ENCODE measurements at regions not wholly inside any gene's neighbourhood (a gene's known extent, or its start where the extent isn't known, plus 50 kb on each side); places are given as distances from the start of the nearest gene placed in this dataset.
"Not testable (repeated sequence)": the region's sequence is repeated elsewhere in the genome, so short reads cannot be mapped to it uniquely, and the experiment has no call there.

GRCh38 chr11:34727228-34727737, 106.4 kb downstream of the EHF start:
- TF ChIP-seq, protein P1, sequence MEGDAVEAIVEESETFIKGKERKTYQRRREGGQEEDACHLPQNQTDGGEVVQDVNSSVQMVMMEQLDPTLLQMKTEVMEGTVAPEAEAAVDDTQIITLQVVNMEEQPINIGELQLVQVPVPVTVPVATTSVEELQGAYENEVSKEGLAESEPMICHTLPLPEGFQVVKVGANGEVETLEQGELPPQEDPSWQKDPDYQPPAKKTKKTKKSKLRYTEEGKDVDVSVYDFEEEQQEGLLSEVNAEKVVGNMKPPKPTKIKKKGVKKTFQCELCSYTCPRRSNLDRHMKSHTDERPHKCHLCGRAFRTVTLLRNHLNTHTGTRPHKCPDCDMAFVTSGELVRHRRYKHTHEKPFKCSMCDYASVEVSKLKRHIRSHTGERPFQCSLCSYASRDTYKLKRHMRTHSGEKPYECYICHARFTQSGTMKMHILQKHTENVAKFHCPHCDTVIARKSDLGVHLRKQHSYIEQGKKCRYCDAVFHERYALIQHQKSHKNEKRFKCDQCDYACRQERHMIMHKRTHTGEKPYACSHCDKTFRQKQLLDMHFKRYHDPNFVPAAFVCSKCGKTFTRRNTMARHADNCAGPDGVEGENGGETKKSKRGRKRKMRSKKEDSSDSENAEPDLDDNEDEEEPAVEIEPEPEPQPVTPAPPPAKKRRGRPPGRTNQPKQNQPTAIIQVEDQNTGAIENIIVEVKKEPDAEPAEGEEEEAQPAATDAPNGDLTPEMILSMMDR (IDR thresholded peaks at IDR 0.05) = no peak
- no peak for TF ChIP-seq POLR2A (IDR thresholded peaks at IDR 0.05)
- 50 to 92% (median 80%) methylated on average over 1 of the region's 1 CpG for WGBS, 4 donors
- intact Hi-C loops (cut with DNase I) = no loop called here
- Histone ChIP-seq H3K27ac (no peak overlapping the region), H3K4me3 (no peak overlapping the region), H3K27me3 (no peaks in the 10 kb centered on the region), H3K4me1 (replicated peaks in 1 of 2) (no peaks in the 10 kb centered on the region), H3K36me3 (replicated peaks in 1 of 2) (no peaks in the 10 kb centered on the region), H3K9me3 (replicated peaks in 1 of 3) (no peaks in the 10 kb centered on the region)
- DNase-seq = no peak

- no peaks in the 10 kb centered on the region for H3K27me3 ChIP-seq
- 79 to 85% (median 85%) methylated on average over 1 of the region's 1 CpG for WGBS, 4 donors
These were observed 104.1 kb downstream of the EHF start for GRCh38 chr11:34724973-34725372.

GRCh38 chr11:34721646-34722045, 100.8 kb downstream of the EHF start:
- DNase-seq = no peak
- no peaks in the 10 kb centered on the region for H3K36me3 ChIP-seq (replicated peaks in 1 of 2)
- no peak overlapping the region for H3K4me3 ChIP-seq
- H3K4me1 ChIP-seq (replicated peaks in 1 of 2) = no peaks in the 10 kb centered on the region
- intact Hi-C loops (cut with DNase I) = no loop called here
- no peaks in the 10 kb centered on the region for H3K27me3 ChIP-seq
- WGBS, 4 donors = 69 to 82% (median 75%) methylated on average over 2 of the region's 2 CpGs
- no peak overlapping the region for H3K27ac ChIP-seq
- no peaks in the 10 kb centered on the region for H3K9me3 ChIP-seq (replicated peaks in 1 of 3)
- TF ChIP-seq, protein P1 (IDR thresholded peaks at IDR 0.05) = no peak
- TF ChIP-seq POLR2A (IDR thresholded peaks at IDR 0.05) = no peak

More at GRCh38 chr11:34724973-34725372, 104.1 kb downstream of the EHF start:
- H3K27ac ChIP-seq = no peak overlapping the region
- intact Hi-C loops (cut with DNase I) = no loop called here
- TF ChIP-seq, protein P1 (IDR thresholded peaks at IDR 0.05) = no peak
- TF ChIP-seq POLR2A (IDR thresholded peaks at IDR 0.05) = no peak
- no peak for DNase-seq
- no peaks in the 10 kb centered on the region for H3K9me3 ChIP-seq (replicated peaks in 1 of 3)
- no peaks in the 10 kb centered on the region for H3K36me3 ChIP-seq (replicated peaks in 1 of 2)
- no peaks in the 10 kb centered on the region for H3K4me1 ChIP-seq (replicated peaks in 1 of 2)
- no peak overlapping the region for H3K4me3 ChIP-seq

DNA sequence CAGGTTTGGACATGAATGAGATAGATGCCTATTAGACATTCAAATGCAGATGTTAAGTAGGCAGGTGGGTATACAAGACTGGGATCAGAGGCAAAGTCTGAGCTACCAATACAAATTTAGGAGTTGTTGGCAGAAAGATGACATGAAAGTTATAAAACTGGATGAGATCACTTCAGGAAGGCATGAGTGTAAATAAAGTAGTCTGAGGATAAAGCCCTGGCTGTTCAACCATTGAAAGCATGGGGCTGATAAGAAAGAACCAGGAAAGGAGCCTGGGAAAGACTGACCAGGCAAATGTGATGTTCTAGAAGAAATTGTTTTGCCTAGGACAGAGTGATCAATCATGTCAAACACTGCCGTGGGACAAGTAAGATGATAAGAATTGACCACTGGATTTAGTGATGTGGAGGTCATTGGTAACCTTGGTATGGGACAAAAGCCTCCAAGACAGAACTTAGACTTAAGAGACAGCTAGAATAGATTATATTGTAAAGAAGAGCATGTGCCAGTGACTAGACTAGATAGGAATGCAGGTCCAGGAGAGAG, 98.5 kb downstream of the EHF start:
- Histone ChIP-seq H3K4me3 (no peak overlapping the region), H3K36me3 (replicated peaks in 1 of 2) (no peaks in the 10 kb centered on the region), H3K27me3 (no peaks in the 10 kb centered on the region), H3K9me3 (replicated peaks in 1 of 3) (no peaks in the 10 kb centered on the region), H3K4me1 (replicated peaks in 1 of 2) (no peaks in the 10 kb centered on the region), H3K27ac (no peak overlapping the region)
- DNase-seq = no peak
- intact Hi-C loops (cut with DNase I) = no loop called here
- 15 to 25% (median 22%) methylated on average over 1 of the region's 1 CpG for WGBS, 4 donors
- TF ChIP-seq, protein P1 (IDR thresholded peaks at IDR 0.05) = no peak
- TF ChIP-seq POLR2A (IDR thresholded peaks at IDR 0.05) = no peak

DNA sequence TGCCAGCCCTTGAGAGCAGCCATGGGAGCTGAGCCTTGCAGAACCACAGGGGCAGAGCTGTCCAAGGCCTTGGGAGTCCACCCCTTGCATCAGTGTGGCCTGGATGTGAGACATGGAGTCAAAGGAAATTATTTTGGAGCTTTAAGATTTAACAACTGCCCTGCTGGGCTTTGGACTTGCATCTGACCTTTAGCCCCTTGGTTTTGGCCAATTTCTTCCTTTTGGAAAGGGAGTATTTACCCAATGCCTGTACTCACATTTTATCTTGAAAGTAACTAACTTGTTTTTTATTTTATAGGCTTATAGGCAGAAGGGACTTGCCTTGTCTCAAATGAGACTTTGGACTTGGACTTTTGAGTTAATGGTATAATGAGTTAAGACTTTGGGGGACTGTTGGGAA, 92.7 kb downstream of the EHF start:
- H3K4me1 ChIP-seq (replicated peaks in 1 of 2); H3K4me3 ChIP-seq; H3K27ac ChIP-seq; H3K9me3 ChIP-seq (replicated peaks in 1 of 3); H3K36me3 ChIP-seq (replicated peaks in 1 of 2); intact Hi-C loops (cut with DNase I); DNase-seq; H3K27me3 ChIP-seq: not testable (repeated sequence)

All from adrenal gland (tissue), 9 donors.